Uterus (tissue), 2 donors: ENCODE measurements at regions not wholly inside any gene's neighbourhood (a gene's known extent, or its start where the extent isn't known, plus 50 kb on each side); places are given as distances from the start of the nearest gene placed in this dataset.

Experiments
- POLR2A ChIP-seq, 2 donors: fragments of 450-650 bp; IDR thresholded peaks; one replicate each; pipeline ENCODE4 v1.6.1; 2016; ENCODE audit warnings: antibody characterized with exemption in 2 of 2, mild to moderate bottlenecking in 1 of 2, moderate library complexity in 1 of 2
- TF ChIP-seq, protein P1 (sequence below), 4 experiments: fragments of 200-600 bp in 2 of 4; fragments of 450-650 bp in 2 of 4; sonication (generic) in 2 of 4; IDR thresholded peaks; one replicate each; pipeline ENCODE4 v1.5.1; 2016 to 2019; ENCODE audit warnings: antibody characterized with exemption in 4 of 4, mild to moderate bottlenecking in 2 of 4, moderate library complexity in 1 of 4

DNA sequence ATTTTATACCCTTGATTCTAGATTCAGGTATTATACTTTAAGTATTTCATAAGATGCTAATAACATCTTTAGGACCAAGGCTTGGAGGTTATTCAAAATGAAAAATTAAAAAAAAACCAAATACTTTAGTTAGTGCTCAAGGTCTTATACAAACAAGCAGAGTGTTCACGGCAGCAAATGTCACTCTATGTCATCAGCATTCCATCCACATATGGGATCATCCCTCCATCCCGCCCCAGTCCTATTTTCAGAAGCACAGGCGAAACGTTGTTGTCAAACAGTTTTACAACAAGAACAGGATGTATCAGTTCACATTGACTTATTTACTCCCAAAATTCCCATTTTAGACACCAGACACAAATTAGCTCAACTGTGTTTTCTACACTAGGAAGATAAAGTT is 83.7 kb downstream of the DSEL start:
- TF ChIP-seq, protein P1, sequence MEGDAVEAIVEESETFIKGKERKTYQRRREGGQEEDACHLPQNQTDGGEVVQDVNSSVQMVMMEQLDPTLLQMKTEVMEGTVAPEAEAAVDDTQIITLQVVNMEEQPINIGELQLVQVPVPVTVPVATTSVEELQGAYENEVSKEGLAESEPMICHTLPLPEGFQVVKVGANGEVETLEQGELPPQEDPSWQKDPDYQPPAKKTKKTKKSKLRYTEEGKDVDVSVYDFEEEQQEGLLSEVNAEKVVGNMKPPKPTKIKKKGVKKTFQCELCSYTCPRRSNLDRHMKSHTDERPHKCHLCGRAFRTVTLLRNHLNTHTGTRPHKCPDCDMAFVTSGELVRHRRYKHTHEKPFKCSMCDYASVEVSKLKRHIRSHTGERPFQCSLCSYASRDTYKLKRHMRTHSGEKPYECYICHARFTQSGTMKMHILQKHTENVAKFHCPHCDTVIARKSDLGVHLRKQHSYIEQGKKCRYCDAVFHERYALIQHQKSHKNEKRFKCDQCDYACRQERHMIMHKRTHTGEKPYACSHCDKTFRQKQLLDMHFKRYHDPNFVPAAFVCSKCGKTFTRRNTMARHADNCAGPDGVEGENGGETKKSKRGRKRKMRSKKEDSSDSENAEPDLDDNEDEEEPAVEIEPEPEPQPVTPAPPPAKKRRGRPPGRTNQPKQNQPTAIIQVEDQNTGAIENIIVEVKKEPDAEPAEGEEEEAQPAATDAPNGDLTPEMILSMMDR (IDR thresholded peaks at IDR 0.05), result no peak
- TF ChIP-seq POLR2A (IDR thresholded peaks at IDR 0.05), result no peak
